Activated CD4-positive, alpha-beta T cell treated with anti-CD3 and anti-CD28 coated beads for 24 hours (primary cell): ENCODE measurements at regions not wholly inside any gene's neighbourhood (a gene's known extent, or its start where the extent isn't known, plus 50 kb on each side); places are given as distances from the start of the nearest gene placed in this dataset.
"Not testable (repeated sequence)": the region's sequence is repeated elsewhere in the genome, so short reads cannot be mapped to it uniquely, and the experiment has no call there.

Source experiments
- DNase-seq, 2 donors: peaks; one replicate each; pipeline ENCODE4 v3.0.0-alpha.2; 2020; ENCODE audit warnings: low read depth in 2 of 2

DNA sequence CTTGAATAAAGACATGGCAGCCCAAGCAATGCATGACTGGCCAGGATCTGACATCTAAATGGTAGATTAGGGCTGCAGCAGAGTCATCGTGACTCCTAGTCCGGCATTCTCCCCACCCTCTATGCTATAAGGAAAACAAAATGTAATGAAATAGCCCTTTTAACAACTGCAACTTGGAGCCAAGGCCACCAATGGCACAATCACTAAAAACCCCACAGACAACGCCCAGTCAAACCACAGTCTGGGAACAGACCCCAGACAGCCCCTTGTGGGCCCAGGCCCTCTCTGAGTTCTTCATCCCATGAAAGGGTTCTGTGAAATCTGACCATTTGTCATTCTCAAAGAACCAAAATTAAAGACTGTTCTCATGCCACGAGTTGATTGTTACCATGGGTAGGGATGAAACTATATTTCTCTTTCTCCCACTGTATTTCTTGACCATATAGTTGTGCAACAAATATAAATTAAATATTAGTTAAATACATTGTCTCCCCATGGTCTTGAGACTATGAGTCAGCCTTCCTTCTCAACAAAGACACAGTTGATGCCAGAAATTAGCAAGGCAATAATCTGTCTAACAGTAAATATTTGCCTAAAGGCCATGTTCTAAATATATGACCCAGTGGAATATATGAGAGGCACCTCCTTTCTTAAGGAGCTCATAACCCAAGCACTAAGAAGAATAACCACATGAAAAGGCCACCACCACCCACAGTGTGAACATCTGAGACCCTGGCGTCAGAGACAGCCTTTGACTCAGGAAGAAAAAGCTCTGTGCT, 85.6 kb upstream of the SSTR4 start:
- no peak for DNase-seq

- no peak for DNase-seq
These were observed 83.1 kb upstream of the SSTR4 start for GRCh38 chr20:22951966-22952365.

DNA sequence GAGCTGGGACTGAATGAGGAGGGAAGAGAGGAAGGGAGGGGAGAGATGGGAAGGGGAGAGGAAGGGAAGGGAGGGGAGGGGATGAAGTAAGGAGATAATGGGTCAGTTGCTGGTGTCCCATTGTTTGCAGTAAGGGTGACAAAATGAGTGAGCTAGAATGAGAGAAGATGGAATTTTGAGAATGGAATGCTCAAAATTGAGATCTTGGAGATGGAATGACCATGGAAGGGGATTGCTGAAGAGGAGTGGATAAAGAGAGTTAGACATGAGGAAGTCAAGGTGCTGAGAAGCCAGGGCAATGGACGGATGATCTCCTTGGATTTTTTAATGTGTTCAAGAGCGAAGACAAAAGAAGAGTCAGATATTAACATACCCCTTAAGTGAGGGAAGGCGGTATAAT, 80.5 kb upstream of the SSTR4 start:
- no peak for DNase-seq

DNA sequence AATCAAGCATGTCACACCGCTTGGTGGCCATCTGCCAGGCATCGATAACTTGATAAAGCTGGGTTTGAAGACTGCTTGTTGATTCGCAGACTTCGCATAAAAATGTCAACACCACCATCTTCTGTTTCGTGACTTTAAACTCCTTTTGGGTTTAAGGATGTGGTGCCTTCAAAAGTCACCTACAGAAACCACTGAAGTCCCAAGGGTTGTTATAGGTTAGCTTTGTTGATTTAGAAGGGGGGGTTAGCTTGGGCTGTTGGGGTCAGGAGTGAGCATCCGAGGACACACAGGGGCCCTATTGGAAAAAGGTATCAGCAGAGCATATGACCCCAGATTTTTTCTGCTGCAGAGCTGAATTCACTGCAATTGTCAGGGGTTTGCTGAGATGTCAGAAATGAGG, 76.7 kb upstream of the SSTR4 start:
- DNase-seq: no peak

DNA sequence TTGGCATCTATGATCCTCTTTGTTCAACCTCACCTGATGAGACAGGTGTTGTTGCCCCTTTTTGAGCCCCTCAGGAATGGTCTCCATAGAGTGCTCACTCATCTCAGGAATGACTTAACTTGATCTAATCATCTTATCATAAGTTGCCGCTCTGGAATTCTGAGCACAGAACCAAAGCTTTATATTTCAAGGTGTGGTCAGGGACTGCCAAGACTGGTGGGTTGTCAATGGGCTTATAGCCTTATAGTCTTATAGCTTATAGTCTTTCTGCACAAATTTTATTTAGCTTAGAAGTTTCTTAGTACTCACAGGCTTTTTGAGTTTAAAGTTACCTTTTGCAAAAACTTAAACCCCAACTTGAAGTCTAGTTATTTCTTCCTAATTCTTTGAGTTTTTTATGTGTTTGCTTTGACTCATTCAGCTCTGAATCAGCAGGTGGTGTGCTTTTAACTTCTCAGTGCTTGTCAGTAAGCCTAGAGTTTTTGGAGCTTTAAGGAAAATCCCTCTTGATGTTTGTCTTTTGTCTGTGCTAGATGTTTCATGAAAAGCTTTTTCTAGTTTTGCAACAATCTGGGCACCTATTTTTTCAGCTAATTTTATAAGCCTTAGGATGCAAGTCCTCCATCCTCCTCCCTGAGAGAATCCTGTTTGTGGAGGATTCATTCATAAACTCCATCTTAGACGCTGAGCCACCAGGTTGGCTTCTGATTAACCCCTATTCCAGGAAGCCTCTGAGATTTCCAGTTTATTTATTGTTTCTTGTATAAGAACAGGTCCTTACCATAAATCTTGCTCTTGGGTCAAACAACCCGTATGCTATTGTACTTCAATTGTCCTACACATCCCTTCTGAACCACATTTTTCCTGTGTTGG, 72.3 kb upstream of the SSTR4 start:
- no peak for DNase-seq

DNA sequence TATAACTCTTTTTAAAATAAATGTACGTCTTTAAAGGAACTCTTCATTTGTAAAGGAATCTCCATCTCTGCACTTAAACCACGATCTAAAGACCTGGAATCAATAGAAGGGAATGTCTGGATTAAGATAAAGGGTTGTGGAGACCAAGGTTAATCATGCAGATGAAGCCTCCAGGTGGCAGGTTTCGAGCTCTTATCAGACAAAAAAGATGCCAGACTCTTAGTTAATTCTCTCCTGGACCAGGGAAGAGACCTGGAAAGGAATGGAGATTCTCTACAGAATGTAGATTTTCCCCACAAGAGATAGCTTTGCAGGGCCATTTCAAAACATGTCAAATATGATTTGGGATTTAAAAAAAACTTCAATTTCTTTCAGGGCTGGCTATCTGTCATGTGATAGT, 71.5 kb upstream of the SSTR4 start:
- no peak for DNase-seq

- no peak for DNase-seq
These were observed 68.2 kb upstream of the SSTR4 start for GRCh38 chr20:22966787-22967464.

GRCh38 chr20:22967706-22968105, 67.4 kb upstream of the SSTR4 start:
- DNase-seq: not testable (repeated sequence)

DNA sequence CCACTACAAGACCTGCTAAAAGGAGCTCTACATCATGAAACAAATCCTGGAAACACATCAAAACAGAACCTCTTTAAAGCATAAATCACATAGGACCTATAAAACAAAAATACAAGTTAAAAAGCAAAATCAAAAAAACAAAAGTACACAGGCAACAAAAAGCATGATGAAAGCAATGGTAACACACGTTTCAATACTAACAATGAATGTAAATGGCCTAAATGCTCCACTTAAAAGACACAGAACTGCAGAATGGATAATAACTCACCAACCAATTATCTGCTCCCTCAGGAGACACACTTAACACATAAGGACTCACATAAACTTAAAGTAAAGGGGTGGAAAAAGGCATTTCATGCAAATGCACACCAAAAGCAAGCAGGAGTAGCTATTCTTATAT, 66.1 kb upstream of the SSTR4 start:
- DNase-seq: not testable (repeated sequence)

- DNase-seq: not testable (repeated sequence)
These were observed 64.0 kb upstream of the SSTR4 start for GRCh38 chr20:22971077-22971476.

DNA sequence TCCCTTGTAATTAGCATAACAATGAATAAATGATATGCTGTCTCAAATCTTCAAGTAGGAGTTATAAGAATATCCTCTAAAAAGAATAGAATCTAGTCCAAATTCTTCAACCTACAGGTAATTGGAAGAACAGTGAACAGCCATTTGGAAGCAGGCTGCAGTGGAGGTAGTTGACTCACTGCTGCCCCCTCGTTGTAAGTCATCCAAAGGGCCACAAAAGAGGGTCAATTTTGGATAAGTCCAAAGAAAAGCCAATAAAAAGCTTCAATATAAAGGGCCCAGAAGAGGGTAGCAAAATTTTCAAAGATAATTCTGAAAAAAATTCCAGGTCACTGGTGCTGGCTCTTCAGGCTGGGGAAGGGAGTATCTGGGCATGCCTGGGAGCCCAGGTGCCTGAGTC, 60.8 kb upstream of the SSTR4 start:
- DNase-seq: no peak

DNA sequence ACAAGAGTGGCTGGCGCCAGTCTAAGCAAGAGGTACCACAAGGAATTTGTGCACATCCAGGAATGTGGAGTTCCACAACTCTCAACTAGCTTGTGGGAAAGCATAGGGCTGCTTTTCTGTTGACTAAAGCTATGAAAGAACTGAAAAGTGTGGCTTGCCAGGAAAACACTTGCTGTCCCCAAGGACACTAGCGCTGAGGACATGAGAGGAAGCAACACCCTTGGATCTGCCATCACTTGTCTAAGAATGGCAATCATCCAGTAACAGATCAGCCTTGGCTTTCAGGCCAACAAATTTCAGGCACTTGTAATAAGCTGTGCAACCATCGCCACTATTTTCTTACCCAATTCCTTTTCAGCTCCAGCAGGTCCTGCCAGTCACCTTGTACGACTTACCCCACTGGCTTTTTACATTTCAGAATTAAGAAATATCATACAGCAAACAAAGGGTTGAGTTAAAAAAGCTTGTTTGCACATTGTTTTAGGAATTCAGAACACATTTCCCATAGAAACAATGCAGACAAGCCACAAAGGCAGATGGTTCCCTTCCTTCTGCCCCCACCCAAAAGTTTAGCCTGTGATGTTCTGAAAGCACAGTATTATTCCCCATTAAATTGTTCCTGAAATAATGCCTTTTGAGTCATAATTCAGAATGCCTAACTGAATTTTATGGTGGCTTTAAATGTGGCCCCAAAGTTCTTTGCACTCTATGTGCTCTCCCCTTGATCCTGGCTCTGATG, 57.9 kb upstream of the SSTR4 start:
- DNase-seq: no peak

DNA sequence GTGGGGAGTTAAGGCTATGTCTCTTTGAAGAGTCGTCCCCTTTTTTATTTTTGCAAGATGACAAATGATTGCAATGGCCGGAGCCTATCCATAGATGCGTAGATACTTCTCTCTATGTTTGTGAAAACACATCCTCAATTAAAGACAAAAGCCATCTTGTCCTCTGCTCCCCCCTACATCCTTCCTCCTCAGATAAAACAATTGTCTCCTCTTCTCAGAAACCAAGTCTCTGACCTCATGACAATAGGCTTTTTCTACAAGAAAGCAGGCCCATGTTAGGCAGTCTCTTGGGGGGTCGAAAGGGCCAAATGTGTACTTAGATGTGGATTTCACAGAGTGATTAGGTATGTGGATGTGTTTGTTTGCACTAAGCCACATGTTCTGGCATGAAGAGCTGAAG, 51.1 kb upstream of the SSTR4 start:
- no peak for DNase-seq

- DNase-seq: no peak
These were observed 50.5 kb upstream of the SSTR4 start for GRCh38 chr20:22984606-22985005.

DNA sequence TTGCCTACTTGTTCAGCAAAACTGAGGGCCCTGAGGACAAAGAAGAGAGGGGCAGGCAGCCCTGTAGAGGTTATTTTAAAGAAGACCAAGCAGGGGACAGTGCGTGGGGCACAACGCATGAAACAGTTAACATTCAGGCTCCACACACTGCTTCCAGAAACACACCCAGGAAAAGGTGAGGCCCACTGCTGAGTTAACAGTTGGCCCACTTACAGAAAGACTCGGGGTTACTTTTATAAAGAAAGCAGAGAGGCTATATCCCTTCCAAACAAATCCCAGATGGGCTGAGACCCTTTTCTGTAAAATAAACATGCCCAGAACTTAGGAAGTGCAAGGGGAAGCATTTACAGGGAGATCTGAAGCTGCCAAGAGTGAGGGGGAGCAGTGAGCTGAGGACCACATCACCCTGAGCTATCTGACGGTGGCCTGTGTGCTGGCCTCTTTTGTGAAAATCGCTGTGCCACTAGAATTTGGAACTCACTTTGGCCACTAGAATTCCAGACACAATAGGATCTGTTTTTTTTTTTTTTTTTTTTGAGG, 49.8 kb upstream of the SSTR4 start:
- no peak for DNase-seq
